Parathyroid adenoma (tissue), 2 donors: ENCODE measurements at regions not wholly inside any gene's neighbourhood (a gene's known extent, or its start where the extent isn't known, plus 50 kb on each side); places are given as distances from the start of the nearest gene placed in this dataset.

Experiments used
- H2AFZ ChIP-seq: fragments of 300-600 bp; sonication (generic); one replicate; pipeline ENCODE4 v1.7.0; 2017; ENCODE audit warnings: antibody characterized with exemption, mild to moderate bottlenecking
- H3K27ac ChIP-seq: fragments of 300-600 bp; sonication (generic); one replicate; pipeline ENCODE4 v1.7.0; 2017
- H3K27me3 ChIP-seq: fragments of 300-600 bp; sonication (generic); one replicate; pipeline ENCODE4 v1.7.0; 2017; ENCODE audit warnings: low read length; ENCODE audit not compliant: control insufficient read depth, insufficient read depth
- H3K36me3 ChIP-seq: fragments of 300-600 bp; sonication (generic); one replicate; pipeline ENCODE4 v1.7.0; 2017; ENCODE audit warnings: low read length; ENCODE audit not compliant: control insufficient read depth, insufficient read depth
- H3K4me1 ChIP-seq: fragments of 300-600 bp; sonication (generic); one replicate; pipeline ENCODE4 v1.7.0; 2017; ENCODE audit warnings: control low read depth
- H3K4me2 ChIP-seq: fragments of 300-600 bp; sonication (generic); one replicate; pipeline ENCODE4 v1.7.0; 2017; ENCODE audit warnings: low read length
- H3K4me3 ChIP-seq: fragments of 300-600 bp; sonication (generic); one replicate; pipeline ENCODE4 v1.7.0; 2017; ENCODE audit warnings: low read depth, low read length
- H3K79me2 ChIP-seq: fragments of 300-600 bp; sonication (generic); one replicate; pipeline ENCODE4 v1.7.0; 2017; ENCODE audit warnings: control low read depth
- H3K9ac ChIP-seq: fragments of 300-600 bp; sonication (generic); one replicate; pipeline ENCODE4 v1.7.0; 2017; ENCODE audit warnings: mild to moderate bottlenecking
- H3K9me3 ChIP-seq: fragments of 300-600 bp; sonication (generic); one replicate; pipeline ENCODE4 v1.7.0; 2017; ENCODE audit warnings: low read length; ENCODE audit not compliant: control insufficient read depth
- CTCF ChIP-seq: fragments of 300-600 bp; sonication (generic); IDR thresholded peaks from one replicate; pipeline ENCODE4 v1.7.0; 2017; ENCODE audit warnings: antibody characterized with exemption, mild to moderate bottlenecking
- donor health status: primary hyperparathyroidism.

- no peak for TF ChIP-seq CTCF
- H3K79me2 ChIP-seq, result no peaks in the 10 kb centered on the region
- H2AFZ ChIP-seq, result no peak overlapping the region
- H3K27ac ChIP-seq, result no peak overlapping the region
- H3K4me3 ChIP-seq, result no peak overlapping the region
- no peaks in the 10 kb centered on the region for H3K27me3 ChIP-seq
- H3K9ac ChIP-seq, result no peak overlapping the region
- H3K4me2 ChIP-seq, result no peak overlapping the region
- no peaks in the 10 kb centered on the region for H3K36me3 ChIP-seq
- H3K9me3 ChIP-seq, result no peaks in the 10 kb centered on the region
- H3K4me1 ChIP-seq, result no peaks in the 10 kb centered on the region
Observed at GRCh38 chr5:166618526-166618925, 1672.9 kb upstream of the WWC1 start.

GRCh38 chr5:166624573-166624972 is 1666.9 kb upstream of the WWC1 start:
- Histone ChIP-seq H3K27me3 (no peaks in the 10 kb centered on the region), H3K79me2 (no peaks in the 10 kb centered on the region), H3K4me3 (no peak overlapping the region), H3K4me2 (no peak overlapping the region), H3K9ac (no peak overlapping the region), H3K27ac (no peak overlapping the region), H3K9me3 (no peaks in the 10 kb centered on the region), H2AFZ (no peak overlapping the region), H3K4me1 (no peaks in the 10 kb centered on the region), H3K36me3 (no peaks in the 10 kb centered on the region)
- TF ChIP-seq CTCF, result no peak

- H3K4me2 ChIP-seq, result no peak overlapping the region
- no peaks in the 10 kb centered on the region for H3K9me3 ChIP-seq
- no peak overlapping the region for H3K27ac ChIP-seq
- TF ChIP-seq CTCF, result no peak
- H3K36me3 ChIP-seq, result no peaks in the 10 kb centered on the region
- H3K4me3 ChIP-seq, result no peak overlapping the region
- H3K9ac ChIP-seq, result no peak overlapping the region
- no peaks in the 10 kb centered on the region for H3K4me1 ChIP-seq
- H3K27me3 ChIP-seq, result no peaks in the 10 kb centered on the region
- H2AFZ ChIP-seq, result no peak overlapping the region
- no peaks in the 10 kb centered on the region for H3K79me2 ChIP-seq
Observed at GRCh38 chr5:166625210-166625865, 1666.1 kb upstream of the WWC1 start.

GRCh38 chr5:166637295-166637694 is 1654.2 kb upstream of the WWC1 start:
- Histone ChIP-seq H3K36me3 (no peaks in the 10 kb centered on the region), H3K9ac (no peak overlapping the region)

More at GRCh38 chr5:166637295-166637694, 1654.2 kb upstream of the WWC1 start:
- Histone ChIP-seq H3K27me3 (no peaks in the 10 kb centered on the region), H3K4me3 (no peak overlapping the region), H3K27ac (no peak overlapping the region), H3K4me2 (no peak overlapping the region), H2AFZ (no peak overlapping the region), H3K79me2 (no peaks in the 10 kb centered on the region), H3K4me1 (no peaks in the 10 kb centered on the region), H3K9me3 (no peaks in the 10 kb centered on the region)
- no peak for TF ChIP-seq CTCF
